ENCODE measurements at regions not wholly inside any gene's neighbourhood (a gene's known extent, or its start where the extent isn't known, plus 50 kb on each side); places are given as distances from the start of the nearest gene placed in this dataset.

DNA sequence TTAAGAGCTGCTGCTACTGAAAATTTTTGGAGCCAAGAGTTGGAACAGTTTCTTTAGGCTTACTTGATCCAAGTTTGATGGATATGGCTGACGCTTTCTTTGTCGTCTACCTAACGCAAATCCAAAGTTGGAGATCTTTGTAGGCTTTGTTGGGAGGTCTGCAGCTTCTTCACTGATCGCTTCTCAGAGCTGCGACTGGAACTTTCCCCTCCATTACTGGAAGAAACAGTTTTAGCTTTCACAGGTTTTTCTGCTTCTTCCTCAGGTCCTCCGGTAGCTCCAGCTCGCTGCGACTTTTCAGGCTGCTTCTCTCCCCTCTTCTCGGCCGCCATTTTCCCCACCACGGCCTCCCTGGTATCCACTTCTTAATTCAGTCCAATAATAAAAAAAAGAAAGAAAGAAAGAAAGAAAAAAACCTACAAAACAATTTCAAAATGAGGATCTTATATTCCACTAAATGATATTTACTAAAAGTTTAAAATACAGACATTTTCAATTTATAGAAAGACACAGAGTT, 178.1 kb upstream of the HMGA2 start:
- TF ChIP-seq POLR2A (IDR thresholded peaks at IDR 0.05): no peak
- no peak for TF ChIP-seq CTCF (IDR thresholded peaks at IDR 0.05)
